GM23338 (cell line): ENCODE measurements at regions not wholly inside any gene's neighbourhood (a gene's known extent, or its start where the extent isn't known, plus 50 kb on each side); places are given as distances from the start of the nearest gene placed in this dataset.
A peak's percentile ranks its signal among the peaks of the same experiment; 100 is the strongest.

Source experiments
- ATAC-seq: fragments of 200-7000 bp; cut with Tn5 transposase; 3 replicates; pipeline ENCODE4 v1.9.1; 2020
- DNase-seq: peaks from one replicate; pipeline ENCODE4 v3.0.0-alpha.2; 2015; ENCODE audit warnings: low spot score
- H2AFZ ChIP-seq: fragments of 200-600 bp; sonication (generic); 2 replicates; pipeline ENCODE4 v1.8.0; 2016; ENCODE audit warnings: antibody characterized with exemption, mild to moderate bottlenecking, moderate library complexity
- H3F3A ChIP-seq: fragments of 200-600 bp; sonication (generic); replicated peaks from 2 replicates; pipeline ENCODE4 v1.8.0; 2017; ENCODE audit warnings: antibody characterized with exemption, mixed run types, low read depth
- H3K27ac ChIP-seq: fragments of 200-600 bp; sonication (generic); 2 replicates; pipeline ENCODE4 v1.6.1; 2016; ENCODE audit warnings: low read depth
- H3K27me3 ChIP-seq: fragments of 200-600 bp; sonication (generic); 2 replicates; pipeline ENCODE4 v1.8.0; 2016; ENCODE audit warnings: mild to moderate bottlenecking, mixed run types, moderate library complexity; ENCODE audit not compliant: insufficient read depth
- H3K36me3 ChIP-seq: fragments of 200-600 bp; sonication (generic); 2 replicates; pipeline ENCODE4 v1.8.0; 2016; ENCODE audit warnings: mild to moderate bottlenecking; ENCODE audit not compliant: insufficient read depth
- H3K4me1 ChIP-seq: fragments of 200-600 bp; sonication (generic); 2 replicates; pipeline ENCODE4 v1.8.0; 2016; ENCODE audit warnings: mild to moderate bottlenecking, moderate library complexity; ENCODE audit not compliant: insufficient read depth
- H3K4me2 ChIP-seq: fragments of 200-600 bp; sonication (generic); 2 replicates; pipeline ENCODE4 v1.7.1; 2017; ENCODE audit warnings: mixed run types
- H3K4me3 ChIP-seq: fragments of 200-600 bp; sonication (generic); 2 replicates; pipeline ENCODE4 v1.6.1; 2016; ENCODE audit warnings: mixed run types
- H3K79me2 ChIP-seq: fragments of 200-600 bp; sonication (generic); replicated peaks from 2 replicates; pipeline ENCODE4 v1.8.0; 2017; ENCODE audit warnings: mild to moderate bottlenecking; ENCODE audit not compliant: insufficient read depth
- H3K9me2 ChIP-seq: fragments of 200-600 bp; sonication (generic); 2 replicates; pipeline ENCODE4 v1.8.0; 2017; ENCODE audit not compliant: insufficient read depth
- H4K20me1 ChIP-seq: fragments of 200-600 bp; sonication (generic); replicated peaks from 2 replicates; pipeline ENCODE4 v1.8.0; 2017; ENCODE audit warnings: mild to moderate bottlenecking; ENCODE audit not compliant: insufficient read depth
- H3K27ac Mint-ChIP-seq: 2 replicates; pipeline ENCODE4 v1.8.0; 2020; ENCODE audit warnings: inconsistent platforms, mild to moderate bottlenecking, moderate library complexity, mixed read lengths
- H3K27me3 Mint-ChIP-seq: 3 replicates; pipeline ENCODE4 v1.8.0; 2022; ENCODE audit warnings: low read depth, mild to moderate bottlenecking, moderate library complexity, mixed read lengths, inconsistent platforms; ENCODE audit not compliant: insufficient read depth, poor library complexity
- H3K36me3 Mint-ChIP-seq: 3 replicates; pipeline ENCODE4 v1.8.0; 2021; ENCODE audit warnings: low read depth, mild to moderate bottlenecking, inconsistent platforms, moderate library complexity, mixed read lengths
- H3K4me1 Mint-ChIP-seq: 3 replicates; pipeline ENCODE4 v1.8.0; 2020; ENCODE audit warnings: mild to moderate bottlenecking, inconsistent platforms, mixed read lengths
- H3K4me3 Mint-ChIP-seq: 3 replicates; pipeline ENCODE4 v1.8.0; 2021; ENCODE audit warnings: moderate library complexity, mild to moderate bottlenecking, inconsistent platforms, mixed read lengths
- H3K9me3 Mint-ChIP-seq: 3 replicates; pipeline ENCODE4 v1.8.0; 2020; ENCODE audit warnings: moderate library complexity, mild to moderate bottlenecking, inconsistent platforms, mixed read lengths
- CREB1 ChIP-seq: fragments of 250-450 bp; sonication (Bioruptor Pico); IDR thresholded peaks from 2 replicates; pipeline ENCODE4 v1.5.0; 2020; ENCODE audit warnings: low read depth, mild to moderate bottlenecking, moderate library complexity
- JUNB ChIP-seq: IDR thresholded peaks from one replicate; pipeline ENCODE4 v1.6.1; 2016; ENCODE audit warnings: antibody characterized with exemption; ENCODE audit not compliant: unreplicated experiment
- NANOG ChIP-seq: IDR thresholded peaks from 2 replicates; pipeline ENCODE4 v1.6.1; 2016; ENCODE audit warnings: antibody characterized with exemption, borderline replicate concordance
- STAT1 ChIP-seq: IDR thresholded peaks from one replicate; pipeline ENCODE4 v1.6.1; 2016; ENCODE audit warnings: antibody characterized with exemption; ENCODE audit not compliant: unreplicated experiment
- ZNF114 ChIP-seq: fragments of 250-450 bp; sonication (Bioruptor Pico); IDR thresholded peaks from 2 replicates; pipeline ENCODE4 v1.5.0; 2020; ENCODE audit warnings: mild to moderate bottlenecking, moderate library complexity
- ZNF331 ChIP-seq: fragments of 250-450 bp; sonication (Bioruptor Pico); IDR thresholded peaks from 2 replicates; pipeline ENCODE4 v1.5.0; 2020; ENCODE audit warnings: low read depth, mild to moderate bottlenecking, moderate library complexity
- ZNF462 ChIP-seq: fragments of 250-450 bp; sonication (Bioruptor Pico); IDR thresholded peaks from 2 replicates; pipeline ENCODE4 v1.5.0; 2020; ENCODE audit warnings: mild to moderate bottlenecking, moderate library complexity

GRCh38 chr20:4341804-4342485, 92.9 kb upstream of the ADRA1D start:
- no peaks in the 10 kb centered on the region for H4K20me1 ChIP-seq
- no peak overlapping the region; the same call in 1 of the 2 replicates for H3K27ac Mint-ChIP-seq
- H3K4me2 ChIP-seq, result no peak overlapping the region
- peaks cover 14% of the 10 kb centered on the region for H3K4me1 ChIP-seq
- H3K4me3 ChIP-seq, result no peak overlapping the region
- ATAC-seq, result no peak
- peaks cover 10% of the 10 kb centered on the region for H3K4me1 Mint-ChIP-seq
- H3K27ac ChIP-seq, result no peak overlapping the region
- no peaks in the 10 kb centered on the region for H3F3A ChIP-seq
- no peaks in the 10 kb centered on the region; the same call in 1 of the 2 replicates for H3K9me2 ChIP-seq
- no peak overlapping the region for H3K4me3 Mint-ChIP-seq
- H3K79me2 ChIP-seq, result no peaks in the 10 kb centered on the region
- no peaks in the 10 kb centered on the region for H3K9me3 Mint-ChIP-seq
- no peaks in the 10 kb centered on the region for H3K36me3 ChIP-seq
- no peaks in the 10 kb centered on the region for H3K27me3 Mint-ChIP-seq
- TF ChIP-seq STAT1 (no peak), CREB1 (CRISPR knock-in tag) (no peak), ZNF114 (CRISPR knock-in tag) (no peak), ZNF462 (CRISPR knock-in tag) (no peak), NANOG (no peak)
- H2AFZ ChIP-seq, result peak overlapping the region; percentile 49; the same call in 1 of the 2 replicates
- H3K27me3 ChIP-seq, result no peaks in the 10 kb centered on the region
- H3K36me3 Mint-ChIP-seq, result no peaks in the 10 kb centered on the region
- DNase-seq, result no peak

DNA sequence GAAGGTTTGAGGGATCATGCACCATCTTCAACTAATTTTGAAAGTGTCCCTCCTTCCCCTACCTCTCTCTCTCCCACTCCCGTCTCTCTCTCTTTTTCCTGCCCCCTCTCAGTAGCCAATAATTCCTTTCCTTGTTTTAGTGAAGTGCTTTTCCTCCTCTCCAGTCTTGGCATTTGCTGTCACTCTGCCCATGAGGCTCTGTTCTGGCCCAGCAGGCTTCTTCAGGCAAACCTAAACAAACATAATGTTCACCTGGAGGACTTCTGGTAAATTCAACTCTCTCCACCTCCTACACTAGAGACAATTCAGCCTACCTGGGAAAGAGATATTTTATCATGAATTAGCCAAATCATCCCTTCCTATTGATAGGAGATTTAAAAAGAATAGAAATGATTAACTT, 86.6 kb upstream of the ADRA1D start:
- no peak for ATAC-seq
- no peak for TF ChIP-seq ZNF331 (CRISPR knock-in tag)
- no peak for TF ChIP-seq NANOG
- TF ChIP-seq JUNB, result no peak
- no peak for TF ChIP-seq CREB1 (CRISPR knock-in tag)

More for the DNA sequence above, 86.6 kb upstream of the ADRA1D start:
- Mint-ChIP-seq H3K36me3 (no peaks in the 10 kb centered on the region), H3K27me3 (peaks cover 1% of the 10 kb centered on the region), H3K4me3 (no peak overlapping the region), H3K4me1 (no peaks in the 10 kb centered on the region), H3K9me3 (no peaks in the 10 kb centered on the region), H3K27ac (no peak overlapping the region)
- Histone ChIP-seq H2AFZ (no peak overlapping the region), H4K20me1 (no peaks in the 10 kb centered on the region), H3K36me3 (no peaks in the 10 kb centered on the region), H3K27ac (no peak overlapping the region), H3K4me1 (no peaks in the 10 kb centered on the region), H3K27me3 (no peaks in the 10 kb centered on the region), H3K4me2 (no peak overlapping the region), H3K9me2 (peaks cover 3% of the 10 kb centered on the region), H3K79me2 (no peaks in the 10 kb centered on the region), H3F3A (no peaks in the 10 kb centered on the region), H3K4me3 (no peak overlapping the region)
- no peak for DNase-seq
